HK-2 (cell line): ENCODE measurements at regions not wholly inside any gene's neighbourhood (a gene's known extent, or its start where the extent isn't known, plus 50 kb on each side); places are given as distances from the start of the nearest gene placed in this dataset.

ENCODE experiments used
- DNase-seq: peaks from one replicate; pipeline ENCODE4 v3.0.0-alpha.2; 2018; ENCODE audit not compliant: unreplicated experiment

DNA sequence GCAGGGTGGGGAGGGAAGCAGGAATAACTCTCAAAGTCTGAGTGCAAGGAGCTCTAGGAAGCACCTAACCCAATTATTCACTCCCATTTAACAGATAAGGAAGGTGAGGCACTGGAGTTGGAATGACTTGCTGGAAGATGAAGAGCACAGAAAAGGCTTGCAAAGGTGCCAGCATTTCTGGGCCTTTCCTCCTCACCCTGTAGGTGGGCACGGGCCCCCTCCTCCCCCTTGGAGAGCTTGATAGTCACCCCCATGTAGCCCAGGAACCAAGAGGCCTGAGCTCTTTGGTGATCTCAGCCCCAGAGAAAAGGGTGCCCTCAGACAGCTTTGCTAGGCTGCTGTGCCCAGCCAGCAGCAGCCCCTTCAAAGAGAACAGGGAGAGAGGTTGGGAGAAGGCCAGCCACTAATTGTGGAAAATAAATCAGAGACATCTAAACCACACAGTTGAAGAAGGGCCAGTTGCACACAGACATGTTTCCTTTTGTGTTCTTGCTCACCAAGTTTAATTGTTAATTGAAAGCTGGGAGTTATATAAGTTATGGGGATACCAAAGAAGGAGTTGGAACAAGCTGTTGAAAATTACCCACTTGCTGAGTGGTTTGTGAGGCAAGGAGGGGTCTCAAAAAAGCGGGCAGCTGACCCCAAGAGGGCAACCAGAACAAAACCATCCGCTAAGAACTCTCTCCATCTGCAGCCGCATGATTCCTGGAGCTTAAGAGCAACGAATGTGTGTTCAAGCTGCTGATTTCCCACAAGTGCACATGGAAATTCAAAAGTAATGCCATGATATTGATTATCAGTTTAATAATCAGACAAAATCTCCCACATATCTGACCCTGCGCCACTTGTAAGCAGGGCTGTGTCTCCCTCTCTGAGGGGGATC, 77.0 kb downstream of the MRPL14 start:
- DNase-seq, result no peak

DNA sequence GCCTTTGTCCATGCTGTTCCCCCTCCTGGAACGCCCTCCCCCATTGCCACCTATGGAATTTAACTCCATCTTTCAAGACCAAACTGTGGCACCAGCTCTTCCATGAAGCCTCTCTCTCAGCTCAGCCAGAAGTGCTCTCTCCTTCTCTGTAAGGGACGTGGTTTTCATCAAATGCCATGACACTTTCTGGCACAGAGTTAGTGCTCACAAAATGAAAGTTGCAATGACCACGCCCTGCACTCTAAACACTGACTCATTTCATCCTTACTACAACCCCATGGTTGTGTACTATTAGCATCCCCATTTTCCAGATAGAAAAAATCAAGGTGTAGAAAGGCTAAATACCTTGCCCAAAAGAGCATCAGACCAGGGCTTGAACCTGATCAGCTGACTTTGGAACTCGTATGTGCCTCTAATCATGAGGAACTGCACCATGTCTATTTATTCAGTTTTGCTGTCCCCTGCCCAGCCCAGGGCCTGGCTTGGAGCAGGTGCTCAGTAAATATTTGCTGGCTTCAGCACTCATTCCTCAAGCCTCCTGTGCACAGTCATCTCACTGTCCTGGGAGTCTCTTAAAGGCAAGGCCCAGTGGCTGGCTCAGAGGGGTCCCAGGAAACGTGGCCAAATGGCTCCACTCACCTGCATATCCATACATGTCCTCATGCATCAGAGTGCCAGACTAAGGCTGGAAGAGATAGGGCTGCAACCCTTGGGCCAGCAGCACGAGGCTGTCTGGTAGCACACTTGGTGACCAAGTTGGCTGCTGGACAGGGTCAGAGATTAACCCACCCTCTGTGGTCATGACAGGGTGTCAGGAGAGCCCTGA, 77.9 kb downstream of the MRPL14 start:
- DNase-seq, result no peak

DNA sequence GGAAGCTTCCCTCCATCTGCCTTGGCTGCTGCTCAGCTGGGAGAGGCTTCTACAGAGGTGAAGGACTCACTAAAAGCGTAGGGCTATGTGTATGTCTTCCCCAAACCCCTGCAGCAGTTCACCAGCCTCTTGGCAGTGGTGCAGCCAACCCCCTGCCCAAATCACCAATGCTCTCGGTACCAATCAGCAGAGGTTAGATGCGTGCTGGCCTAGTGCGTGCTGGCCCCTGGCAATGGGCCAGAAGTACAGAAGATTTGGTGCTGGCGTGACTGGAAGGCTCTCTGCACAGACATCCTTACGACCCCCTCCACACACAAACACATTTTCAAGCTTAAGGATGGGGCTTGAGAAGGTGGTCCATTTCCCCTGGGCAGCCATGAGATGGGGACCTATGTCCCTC, 79.0 kb downstream of the MRPL14 start:
- DNase-seq, result no peak

DNA sequence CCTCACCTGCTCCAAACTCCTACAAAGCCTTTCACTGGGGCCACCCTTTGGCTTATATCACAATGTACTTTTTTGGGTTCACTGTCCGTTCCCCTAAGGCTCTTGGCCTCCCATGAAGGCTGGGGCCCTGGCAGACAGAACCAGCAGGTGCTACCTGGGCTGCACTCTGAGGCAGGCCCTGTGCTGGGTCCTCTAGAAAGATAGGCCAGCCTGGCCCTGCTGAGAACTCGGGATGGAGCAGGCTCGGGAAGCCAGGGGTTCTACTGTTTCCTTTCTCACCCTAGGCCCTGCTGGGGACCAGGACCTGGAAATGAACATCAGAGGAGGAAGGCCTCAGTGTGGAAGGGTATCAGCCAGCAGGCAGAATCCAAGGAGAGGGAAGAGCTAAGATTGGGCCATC, 79.5 kb downstream of the MRPL14 start:
- DNase-seq, result no peak

DNA sequence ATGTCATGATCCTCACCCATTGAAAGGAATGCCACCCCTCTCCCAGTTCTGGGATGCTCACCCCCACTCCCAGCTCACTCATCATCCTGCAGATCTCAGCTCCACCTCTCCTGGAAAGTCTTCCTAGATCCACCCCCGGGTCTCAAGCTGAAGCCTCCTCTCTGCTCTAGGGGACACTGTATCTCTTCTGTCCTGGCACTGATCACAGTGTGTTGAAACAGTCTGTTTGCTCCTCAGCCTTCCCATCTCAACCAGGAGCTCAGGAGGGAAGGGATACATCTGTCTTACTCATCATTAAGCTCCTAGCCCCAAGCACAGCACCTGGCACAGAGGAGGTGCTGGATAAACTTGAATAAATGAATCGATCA, 80.1 kb downstream of the MRPL14 start:
- DNase-seq, result no peak

DNA sequence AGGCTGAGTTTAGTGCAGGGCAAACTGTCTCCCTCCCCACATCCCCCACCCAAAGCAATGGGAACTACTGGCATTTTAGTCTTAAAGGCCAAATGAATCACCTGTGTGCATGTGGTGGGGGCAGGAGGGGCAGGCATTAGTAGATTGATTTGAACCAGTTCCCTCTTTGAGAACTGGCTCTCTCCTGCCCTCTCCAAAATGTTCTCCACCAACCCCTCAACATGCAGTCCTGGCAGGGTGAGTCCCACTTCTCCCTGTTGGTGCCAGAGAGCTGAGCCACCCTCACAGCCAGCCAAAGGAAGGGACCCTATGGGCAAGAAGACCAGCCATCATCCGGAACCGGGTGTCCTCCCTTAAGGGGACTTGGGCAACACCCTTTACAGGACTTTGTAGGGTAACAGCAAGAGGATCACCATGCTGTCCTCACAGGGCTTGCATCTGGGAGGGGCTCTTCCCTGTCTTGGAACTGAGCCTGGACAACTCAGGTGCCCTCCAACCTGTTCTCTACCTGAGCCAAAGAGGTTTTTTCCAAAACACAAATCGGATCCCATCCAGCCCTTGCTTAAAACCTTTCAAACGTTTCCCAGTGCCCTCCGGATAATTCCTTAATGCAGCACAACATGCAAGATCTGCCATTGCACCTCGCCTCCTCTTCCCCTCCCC, 80.6 kb downstream of the MRPL14 start:
- no peak for DNase-seq

DNA sequence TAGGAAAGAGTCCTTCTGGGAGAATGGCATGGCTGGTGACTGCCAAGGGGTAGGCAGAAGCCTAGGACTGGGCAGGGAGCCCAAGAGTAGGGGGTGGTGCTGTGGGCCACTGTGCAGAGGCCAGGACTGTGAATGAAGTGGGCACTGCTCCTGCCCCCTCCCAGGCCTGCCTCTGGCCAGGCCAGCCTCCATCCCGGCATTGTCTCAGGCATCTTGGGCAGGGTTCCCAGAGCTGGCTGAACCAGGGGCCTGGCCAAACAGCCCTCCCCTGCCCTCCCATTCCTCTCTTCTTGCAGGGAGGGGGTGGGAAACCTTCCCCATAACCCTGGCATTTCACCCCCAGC, 81.6 kb downstream of the MRPL14 start:
- DNase-seq, result no peak

DNA sequence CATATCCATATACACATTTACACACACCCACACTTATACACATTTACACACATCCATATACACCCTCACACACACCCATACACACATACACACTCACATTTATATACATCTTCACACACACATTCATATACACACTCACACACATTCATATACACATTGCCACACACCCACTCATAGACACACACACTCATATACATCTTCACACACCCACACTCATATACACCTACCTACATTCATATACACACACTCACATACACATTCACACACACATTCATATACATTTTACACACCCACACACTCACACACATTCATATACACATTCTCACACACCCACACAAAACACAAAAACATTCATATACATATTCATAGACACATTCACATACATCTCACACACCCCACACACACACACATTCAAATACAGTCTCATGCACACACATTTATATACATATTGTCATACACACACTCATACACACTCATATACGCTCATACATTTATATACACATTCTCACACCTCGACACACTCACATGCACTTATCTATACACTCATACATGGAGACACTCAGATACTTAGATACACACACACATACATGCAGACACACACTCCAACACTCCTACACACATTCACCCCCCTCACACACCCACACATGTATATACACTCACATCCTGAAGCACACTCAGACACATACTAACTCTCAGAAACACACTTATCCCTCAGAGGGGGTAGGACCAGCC, 82.1 kb downstream of the MRPL14 start:
- DNase-seq, result no peak

DNA sequence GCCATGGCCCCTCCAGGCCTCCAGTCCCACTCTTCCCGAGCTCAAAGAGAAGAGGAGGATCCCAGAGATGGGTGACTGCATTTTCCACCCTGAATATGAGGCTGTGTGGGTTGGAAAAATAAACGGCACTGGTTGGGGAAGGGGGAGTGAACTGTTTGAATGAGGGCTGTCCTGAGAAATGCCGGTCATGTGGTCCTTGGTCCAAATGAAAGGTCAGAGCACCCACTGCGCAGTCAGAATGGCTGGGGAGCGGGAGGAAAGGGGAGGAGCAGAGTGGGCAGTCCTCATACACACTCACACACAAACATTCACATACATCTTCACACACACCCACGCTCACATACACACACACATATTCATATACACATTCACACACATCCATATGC, 83.1 kb downstream of the MRPL14 start:
- DNase-seq, result no peak

DNA sequence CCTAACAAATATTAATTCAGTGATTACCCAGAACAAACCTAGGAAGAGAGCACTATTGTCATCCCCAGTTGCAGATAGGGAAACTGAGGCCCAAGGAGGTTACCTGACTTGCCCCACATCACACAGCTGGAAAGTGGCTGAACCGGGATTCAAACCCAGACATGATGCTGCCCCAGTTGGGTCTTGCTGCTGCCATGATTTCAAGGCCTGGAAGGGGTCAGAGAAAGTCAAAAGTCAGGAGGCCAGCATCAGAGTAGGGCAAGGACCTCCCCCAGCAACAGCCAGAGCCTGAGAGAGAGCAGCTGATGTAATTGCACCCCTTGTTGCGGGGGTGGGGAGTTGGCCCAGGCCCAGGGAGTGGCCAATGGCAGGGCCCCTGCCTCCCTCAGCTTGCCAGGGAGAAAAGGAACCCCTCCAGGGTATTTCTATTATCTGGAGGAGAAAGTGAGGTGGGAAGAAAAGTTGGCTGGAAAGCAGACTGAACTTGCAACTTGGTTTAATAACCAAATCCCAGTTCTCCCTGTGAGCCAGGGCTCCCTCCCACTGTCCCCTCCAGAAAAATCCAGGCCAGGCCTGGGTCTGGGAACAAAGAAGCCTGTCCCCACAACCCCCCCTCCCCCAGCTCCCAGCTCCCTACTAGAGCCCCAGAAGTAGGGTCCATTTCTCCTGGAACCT, 83.6 kb downstream of the MRPL14 start:
- peak; percentile 61 for DNase-seq

DNA sequence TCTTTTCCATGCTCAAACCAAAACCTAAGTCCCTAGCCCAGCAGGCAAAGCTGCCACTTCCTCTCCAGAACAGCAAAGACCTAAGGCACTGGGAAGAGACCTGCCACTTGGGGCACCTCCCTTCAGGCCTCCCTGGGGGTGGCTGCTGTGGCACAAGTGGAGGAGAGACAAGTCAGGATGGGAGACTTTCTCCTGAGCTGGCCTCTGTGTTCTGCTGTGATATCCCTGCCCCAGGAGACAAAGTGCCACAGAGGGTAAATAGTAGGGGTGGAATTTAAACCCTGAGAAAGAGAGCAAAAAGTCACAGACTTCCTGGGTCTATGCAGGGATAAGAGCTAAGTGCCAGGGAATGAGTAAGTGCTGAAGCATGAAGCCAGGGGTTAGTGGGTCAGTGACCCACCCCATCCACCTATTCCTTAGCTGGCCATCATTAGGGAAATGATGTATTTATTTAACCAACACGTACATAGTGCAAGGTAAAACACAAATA, 84.2 kb downstream of the MRPL14 start:
- DNase-seq, result peak; percentile 65

DNA sequence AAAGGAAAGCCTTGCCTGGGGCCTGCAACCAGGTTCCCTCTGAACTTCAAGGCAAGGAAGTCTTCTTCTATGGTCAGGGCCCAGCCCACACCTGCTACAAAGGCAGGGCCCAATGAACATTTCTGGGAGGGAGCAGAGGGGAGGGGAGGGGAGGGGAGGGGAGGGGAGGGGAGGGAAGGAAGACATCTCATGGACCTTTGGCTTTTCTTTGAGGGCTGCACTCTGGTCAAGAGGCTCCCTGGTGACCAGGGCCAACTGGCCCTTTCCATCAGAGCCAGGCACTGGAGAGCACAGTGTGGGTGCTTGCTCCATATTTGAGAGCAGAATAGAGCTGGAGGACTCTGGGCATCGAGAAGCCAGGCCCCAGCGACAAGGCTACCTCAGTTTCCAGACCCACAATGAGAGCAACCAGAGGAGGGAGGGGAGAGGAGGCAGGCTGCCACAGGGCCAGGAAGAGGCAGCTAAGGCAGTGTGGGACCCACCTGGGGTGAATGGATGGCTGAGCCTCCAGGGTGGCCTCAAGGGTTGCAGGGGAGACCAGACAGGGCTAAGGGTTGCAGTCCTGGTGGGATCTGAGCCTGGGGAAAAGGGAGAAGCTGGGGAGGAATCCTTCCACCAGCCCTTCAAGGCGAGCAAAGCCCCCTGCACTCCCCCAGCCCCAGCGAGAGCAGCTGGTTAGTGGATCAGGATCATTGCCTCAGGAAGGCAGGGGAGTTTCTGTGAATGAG, 84.8 kb downstream of the MRPL14 start:
- no peak for DNase-seq

DNA sequence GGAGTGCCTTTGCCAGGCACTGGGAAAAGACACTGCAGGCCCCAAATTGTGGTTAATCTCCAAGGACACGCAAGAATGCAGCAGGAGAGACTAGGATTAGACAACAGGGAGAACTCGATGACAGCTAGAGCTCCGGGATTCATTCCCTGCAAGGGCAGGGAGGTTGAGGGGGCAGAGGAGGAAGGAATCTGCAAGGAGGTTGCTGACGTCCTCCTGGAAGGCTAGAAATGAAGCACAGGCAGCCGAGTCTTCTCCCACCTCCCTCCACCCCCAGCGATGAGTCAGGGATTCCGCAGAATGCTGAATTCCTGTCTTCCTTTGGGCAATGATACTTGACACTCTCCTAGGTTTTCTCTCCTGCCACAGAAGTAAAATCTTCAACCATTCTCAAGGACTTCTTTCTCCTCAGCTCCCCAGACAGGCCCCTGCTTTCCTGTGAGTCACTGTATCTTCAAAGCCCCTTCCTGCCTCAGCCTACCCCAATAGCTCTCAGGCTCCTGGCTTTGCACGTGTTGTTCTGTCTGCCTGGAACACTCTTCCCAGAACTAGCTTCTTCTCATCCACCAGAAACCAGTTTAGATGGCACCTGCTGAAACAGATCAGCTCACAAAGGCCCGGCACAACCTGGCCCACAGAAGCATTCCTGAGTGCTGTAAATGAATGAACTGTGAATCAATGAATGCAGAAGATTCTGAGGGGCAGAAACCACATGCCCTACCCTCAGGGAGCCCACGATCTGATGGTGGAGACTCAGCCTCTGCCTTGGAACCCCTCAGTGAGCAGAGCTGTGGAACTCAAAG, 85.6 kb downstream of the MRPL14 start:
- DNase-seq, result peak; percentile 90

DNA sequence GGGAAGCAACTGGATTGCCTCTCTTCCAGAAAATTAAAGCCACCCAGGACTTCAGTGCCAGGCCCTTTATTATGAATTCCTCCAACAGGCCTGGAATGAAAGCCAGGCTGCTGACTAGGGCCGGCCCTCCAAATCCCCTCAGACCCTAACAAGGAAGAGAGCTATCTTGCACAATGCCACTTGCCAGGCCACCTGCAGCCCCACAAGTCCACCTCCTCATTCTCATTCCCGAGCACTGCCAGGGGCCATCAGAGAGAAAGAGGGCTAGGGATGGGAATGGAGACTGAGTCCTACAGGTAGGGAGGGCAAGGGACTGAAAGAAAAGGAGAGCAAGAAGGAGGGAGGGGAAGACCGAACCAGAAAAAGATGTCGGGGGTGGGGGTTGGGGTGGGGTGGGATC, 86.5 kb downstream of the MRPL14 start:
- DNase-seq, result no peak

DNA sequence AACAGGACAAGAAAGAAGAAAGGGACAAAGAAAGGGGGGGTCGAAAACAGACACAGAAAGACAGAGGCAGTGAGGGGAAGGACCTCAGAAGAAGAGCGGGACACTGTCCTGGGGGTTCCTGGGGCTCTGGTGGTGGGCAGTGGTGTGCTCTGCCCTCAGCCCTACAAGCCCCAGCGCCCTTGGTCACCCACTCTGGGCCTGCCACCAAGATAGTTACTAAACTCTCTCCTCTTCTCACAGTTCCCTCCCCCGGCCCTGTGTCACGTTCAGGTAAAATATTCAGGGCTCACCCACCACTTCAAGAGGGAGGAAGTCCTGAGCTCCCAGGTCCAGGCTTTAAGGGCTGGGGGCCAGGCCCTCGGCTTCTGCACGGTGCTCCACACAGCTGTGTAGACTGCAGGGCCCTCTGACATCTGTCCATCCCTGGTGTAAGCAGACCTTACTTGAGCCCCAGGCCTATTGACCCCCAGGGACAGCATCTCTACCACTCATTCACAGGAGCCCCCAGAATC, 87.4 kb downstream of the MRPL14 start:
- no peak for DNase-seq

DNA sequence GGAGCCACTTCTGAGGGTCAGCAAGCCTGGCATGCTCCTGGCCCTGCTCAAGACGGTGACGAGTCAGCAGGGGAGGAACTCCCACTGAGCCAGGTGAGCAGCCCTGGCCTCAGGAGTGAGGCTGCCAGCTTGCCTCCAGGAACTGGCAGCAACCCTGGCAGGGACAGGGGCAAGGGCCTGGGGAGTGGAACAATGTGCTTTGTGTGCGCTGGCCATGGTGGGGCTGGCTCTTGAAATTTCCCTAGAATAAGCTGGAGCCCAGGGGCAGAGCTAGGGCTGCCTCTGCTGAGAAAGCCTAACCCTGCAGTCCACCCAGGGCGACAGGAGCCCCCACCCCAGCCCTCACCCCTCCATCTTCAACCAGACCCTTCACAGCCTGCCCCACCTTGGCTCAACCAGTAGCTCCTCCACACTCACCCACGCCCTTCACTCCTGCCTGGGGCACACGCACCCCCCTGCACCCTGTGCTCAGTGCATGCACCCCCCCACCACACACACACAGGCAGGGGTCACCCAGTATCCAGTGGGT, 88.0 kb downstream of the MRPL14 start:
- DNase-seq, result no peak

DNA sequence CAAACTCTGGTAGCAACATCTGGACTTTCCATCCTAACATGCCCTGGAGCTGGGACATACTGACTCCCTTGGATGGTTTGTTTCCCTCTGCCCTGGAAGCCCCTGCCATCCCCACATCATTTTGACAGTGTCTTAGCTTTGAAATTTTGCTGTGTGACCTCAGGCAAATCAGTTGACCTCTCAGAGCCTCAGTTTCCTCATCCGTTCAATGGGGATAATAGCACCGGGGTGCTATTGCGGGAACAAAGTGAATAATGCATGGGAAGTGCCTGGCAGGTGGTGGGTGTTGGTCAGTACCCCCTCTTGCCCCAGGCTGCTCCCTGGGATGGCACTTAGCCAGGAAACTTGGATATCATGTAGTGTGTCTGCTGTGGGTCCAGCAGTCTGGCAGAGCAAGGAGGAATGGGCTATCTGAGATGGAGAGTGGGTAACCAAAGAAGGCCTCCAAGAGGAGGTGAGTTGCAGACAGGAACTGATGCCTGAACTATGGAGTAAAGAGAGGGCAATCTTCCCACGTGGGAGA, 88.6 kb downstream of the MRPL14 start:
- DNase-seq, result no peak

DNA sequence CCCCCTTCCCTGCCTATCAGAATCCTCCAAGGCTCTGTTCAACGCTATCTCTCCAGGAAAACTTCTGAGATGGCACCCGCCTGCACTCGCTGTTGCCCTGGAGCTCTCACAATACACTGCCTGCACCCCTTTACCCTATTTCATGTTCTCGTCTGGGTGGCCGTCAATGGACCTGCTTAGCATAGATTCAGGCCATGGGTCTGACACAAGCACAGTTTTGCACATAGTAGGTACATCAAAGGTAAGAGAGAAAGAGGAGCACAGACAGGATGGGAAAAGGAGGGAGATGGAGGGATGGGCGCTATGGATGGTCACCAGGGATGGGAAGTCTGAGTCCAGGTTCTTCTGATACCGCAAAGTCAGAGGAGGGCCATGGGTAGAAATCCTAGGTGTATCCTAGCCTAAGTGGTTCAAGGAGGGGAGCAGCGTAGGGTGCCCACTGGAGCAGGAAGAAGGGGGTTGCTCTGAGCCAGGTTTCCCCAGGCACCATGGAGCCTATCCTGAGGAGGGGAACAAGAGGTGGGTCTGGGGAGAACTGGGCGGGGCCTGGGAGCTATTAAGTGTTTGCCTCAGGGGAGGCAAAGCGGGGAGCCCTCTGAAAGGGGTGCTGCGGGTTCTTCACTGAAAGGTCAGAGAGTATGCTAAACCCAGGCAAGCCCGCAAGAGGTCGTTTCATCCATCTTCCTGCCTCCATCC, 89.3 kb downstream of the MRPL14 start:
- no peak for DNase-seq
